BLaER1 treated with 17β-estradiol and CSF1 and Interleukin-3, amounts not matched to agents 10 nM and 100 nM (cell line): ENCODE measurements at regions not wholly inside any gene's neighbourhood (a gene's known extent, or its start where the extent isn't known, plus 50 kb on each side); places are given as distances from the start of the nearest gene placed in this dataset.

Experiments used
- H3K27ac ChIP-seq, 11 experiments: shearing (Covaris generic); formaldehyde crosslinking; 2 replicates each; pipeline ENCODE4 v1.8.1; 2022
- H3K27me3 ChIP-seq, 11 experiments: shearing (Covaris generic); formaldehyde crosslinking; 2 replicates each; pipeline ENCODE4 v1.8.1; 2022
- H3K36me3 ChIP-seq, 11 experiments: shearing (Covaris generic); formaldehyde crosslinking; 2 replicates each; pipeline ENCODE4 v1.8.1; 2022
- H3K4me1 ChIP-seq, 10 experiments: shearing (Covaris generic); formaldehyde crosslinking; 2 replicates each; pipeline ENCODE4 v1.8.1; 2022
- H3K4me2 ChIP-seq, 11 experiments: shearing (Covaris generic); formaldehyde crosslinking; 2 replicates each; pipeline ENCODE4 v1.8.1; 2022
- H3K4me3 ChIP-seq, 10 experiments: shearing (Covaris generic); formaldehyde crosslinking; 2 replicates each; pipeline ENCODE4 v1.8.1; 2022
- H3K9ac ChIP-seq, 11 experiments: shearing (Covaris generic); formaldehyde crosslinking; 2 replicates each; pipeline ENCODE4 v1.8.1; 2022
- H3K9me3 ChIP-seq, 11 experiments: shearing (Covaris generic); formaldehyde crosslinking; replicated peaks in 1 of 11; 2 replicates each; pipeline ENCODE4 v1.8.1; 2022
- H4K20me1 ChIP-seq, 11 experiments: shearing (Covaris generic); formaldehyde crosslinking; 2 replicates each; pipeline ENCODE4 v1.8.1; 2022
- Cebpa-rat ChIP-seq, 11 experiments: shearing (Covaris generic); IDR thresholded peaks; 2 replicates each; pipeline ENCODE4 v1.8.1; 2022

GRCh38 chr4:23577398-23577797, 312.4 kb downstream of the PPARGC1A start:
- Histone ChIP-seq H3K4me1 (0 out of 20 replicates have a peak, but pooled peaks cover 0 to under 1% (median 0%) of the 10 kb centered on the region in 10 experiments), H3K4me3 (no peak overlapping the region), H3K27me3 (no peaks in the 10 kb centered on the region), H3K36me3 (no peaks in the 10 kb centered on the region), H3K9me3 (peaks cover 0 to 11% (median 0%) of the 10 kb centered on the region in 11 experiments; a peak in 1 of 22 replicates), H3K9ac (no peak overlapping the region), H3K4me2 (no peak overlapping the region), H3K27ac (no peak overlapping the region), H4K20me1 (no peaks in the 10 kb centered on the region)
- TF ChIP-seq Cebpa-rat (IDR thresholded peaks at IDR 0.05) = no peak

- H3K4me1 ChIP-seq = no peaks in the 10 kb centered on the region
- H3K36me3 ChIP-seq = no peaks in the 10 kb centered on the region
- H4K20me1 ChIP-seq = no peaks in the 10 kb centered on the region
- peaks cover 0 to 13% (median 0%) of the 10 kb centered on the region in 11 experiments; a peak in 1 of 22 replicates for H3K9me3 ChIP-seq
- H3K27me3 ChIP-seq = no peaks in the 10 kb centered on the region
- no peak; a peak in 1 of 22 replicates for TF ChIP-seq Cebpa-rat (IDR thresholded peaks at IDR 0.05)
- no peak overlapping the region for H3K9ac ChIP-seq
- no peak overlapping the region for H3K27ac ChIP-seq
- no peak overlapping the region for H3K4me2 ChIP-seq
- no peak overlapping the region for H3K4me3 ChIP-seq
Measured at GRCh38 chr4:23572382-23572781, 317.5 kb downstream of the PPARGC1A start.

- Histone ChIP-seq H3K4me1 (no peaks in the 10 kb centered on the region), H3K9ac (no peak overlapping the region), H3K27me3 (no peaks in the 10 kb centered on the region), H3K9me3 (0 out of 22 replicates have a peak, but pooled peaks cover 0 to 1% (median 0%) of the 10 kb centered on the region in 11 experiments), H3K36me3 (no peaks in the 10 kb centered on the region), H4K20me1 (no peaks in the 10 kb centered on the region), H3K27ac (no peak overlapping the region), H3K4me3 (no peak overlapping the region), H3K4me2 (no peak overlapping the region)
- TF ChIP-seq Cebpa-rat (IDR thresholded peaks at IDR 0.05) = no peak
Measured at GRCh38 chr4:23567338-23567737, 322.5 kb downstream of the PPARGC1A start.

- Histone ChIP-seq H3K9ac (no peak overlapping the region), H3K27me3 (no peaks in the 10 kb centered on the region), H3K4me1 (no peaks in the 10 kb centered on the region), H3K36me3 (no peaks in the 10 kb centered on the region), H3K9me3 (no peaks in the 10 kb centered on the region), H4K20me1 (no peaks in the 10 kb centered on the region), H3K4me3 (no peak overlapping the region), H3K27ac (no peak overlapping the region), H3K4me2 (no peak overlapping the region)
- TF ChIP-seq Cebpa-rat (IDR thresholded peaks at IDR 0.05) = no peak
Measured at GRCh38 chr4:23560748-23561147, 329.1 kb downstream of the PPARGC1A start.

- Histone ChIP-seq H3K27me3 (no peaks in the 10 kb centered on the region), H3K4me2 (no peak overlapping the region), H3K27ac (no peak overlapping the region), H3K4me1 (no peaks in the 10 kb centered on the region), H3K9ac (no peak overlapping the region), H3K36me3 (no peaks in the 10 kb centered on the region), H3K9me3 (peaks cover 0 to 6% (median 0%) of the 10 kb centered on the region in 11 experiments; a peak in 2 of 22 replicates), H4K20me1 (no peaks in the 10 kb centered on the region), H3K4me3 (no peak overlapping the region)
- TF ChIP-seq Cebpa-rat (IDR thresholded peaks at IDR 0.05) = no peak
Measured at GRCh38 chr4:23558101-23558500, 331.7 kb downstream of the PPARGC1A start.

- Histone ChIP-seq H3K4me3 (no peak overlapping the region), H3K27me3 (no peaks in the 10 kb centered on the region), H3K9me3 (no peaks in the 10 kb centered on the region), H3K36me3 (no peaks in the 10 kb centered on the region), H3K4me2 (no peak overlapping the region), H4K20me1 (no peaks in the 10 kb centered on the region), H3K4me1 (no peaks in the 10 kb centered on the region), H3K27ac (no peak overlapping the region), H3K9ac (no peak overlapping the region)
- no peak for TF ChIP-seq Cebpa-rat (IDR thresholded peaks at IDR 0.05)
Measured at GRCh38 chr4:23547601-23548000, 342.2 kb downstream of the PPARGC1A start.

- Histone ChIP-seq H3K27me3 (no peaks in the 10 kb centered on the region), H3K4me2 (no peak overlapping the region), H3K9me3 (no peaks in the 10 kb centered on the region), H3K4me3 (no peak overlapping the region), H3K4me1 (no peaks in the 10 kb centered on the region), H4K20me1 (no peaks in the 10 kb centered on the region), H3K9ac (no peak overlapping the region), H3K36me3 (no peaks in the 10 kb centered on the region), H3K27ac (no peak overlapping the region)
- no peak for TF ChIP-seq Cebpa-rat (IDR thresholded peaks at IDR 0.05)
Measured at GRCh38 chr4:23547096-23547495, 342.8 kb downstream of the PPARGC1A start.

- no peak overlapping the region for H3K27ac ChIP-seq
- H3K4me2 ChIP-seq = no peak overlapping the region
- TF ChIP-seq Cebpa-rat (IDR thresholded peaks at IDR 0.05) = no peak
- peaks cover 0 to 6% (median 0%) of the 10 kb centered on the region in 11 experiments; a peak in 1 of 22 replicates for H3K9me3 ChIP-seq
- H3K9ac ChIP-seq = no peak overlapping the region
- no peaks in the 10 kb centered on the region for H3K4me1 ChIP-seq
- H3K27me3 ChIP-seq = no peaks in the 10 kb centered on the region
- no peaks in the 10 kb centered on the region for H4K20me1 ChIP-seq
- H3K4me3 ChIP-seq = no peak overlapping the region
- no peaks in the 10 kb centered on the region for H3K36me3 ChIP-seq
Measured at GRCh38 chr4:23539969-23540569, 349.8 kb downstream of the PPARGC1A start.

- Histone ChIP-seq H3K9ac (no peak overlapping the region), H3K4me3 (no peak overlapping the region), H3K4me2 (no peak overlapping the region), H3K27ac (no peak overlapping the region), H3K36me3 (no peaks in the 10 kb centered on the region), H3K27me3 (no peaks in the 10 kb centered on the region), H3K4me1 (no peaks in the 10 kb centered on the region), H3K9me3 (peaks cover 0 to 18% (median 9%) of the 10 kb centered on the region in 11 experiments; a peak in 8 of 22 replicates), H4K20me1 (no peaks in the 10 kb centered on the region)
- no peak for TF ChIP-seq Cebpa-rat (IDR thresholded peaks at IDR 0.05)
Measured at GRCh38 chr4:23533859-23534258, 356.0 kb downstream of the PPARGC1A start.

GRCh38 chr4:23516716-23517115, 373.1 kb downstream of the PPARGC1A start:
- Histone ChIP-seq H3K27ac (no peak overlapping the region), H3K4me2 (no peak overlapping the region), H4K20me1 (no peaks in the 10 kb centered on the region), H3K4me1 (no peaks in the 10 kb centered on the region), H3K36me3 (no peaks in the 10 kb centered on the region), H3K9me3 (peaks cover 0 to 4% (median 0%) of the 10 kb centered on the region in 11 experiments; a peak in 2 of 22 replicates), H3K27me3 (no peaks in the 10 kb centered on the region), H3K4me3 (no peak overlapping the region), H3K9ac (no peak overlapping the region)
- TF ChIP-seq Cebpa-rat (IDR thresholded peaks at IDR 0.05) = no peak
